ENCODE measurements at regions not wholly inside any gene's neighbourhood (a gene's known extent, or its start where the extent isn't known, plus 50 kb on each side); places are given as distances from the start of the nearest gene placed in this dataset.

- CTCF ChIA-PET = no interaction called here
- TF ChIP-seq CTCF (IDR thresholded peaks at IDR 0.05; ENCODE audit: control extremely low read depth, extremely low read depth, low read depth, missing control alignments) = no peak
- POLR2A ChIA-PET = no interaction called here
- no peak for DNase-seq (ENCODE audit: extremely low spot score)
Observed at GRCh38 chr6:4516206-4516605, 260.0 kb upstream of the CDYL start.

DNA sequence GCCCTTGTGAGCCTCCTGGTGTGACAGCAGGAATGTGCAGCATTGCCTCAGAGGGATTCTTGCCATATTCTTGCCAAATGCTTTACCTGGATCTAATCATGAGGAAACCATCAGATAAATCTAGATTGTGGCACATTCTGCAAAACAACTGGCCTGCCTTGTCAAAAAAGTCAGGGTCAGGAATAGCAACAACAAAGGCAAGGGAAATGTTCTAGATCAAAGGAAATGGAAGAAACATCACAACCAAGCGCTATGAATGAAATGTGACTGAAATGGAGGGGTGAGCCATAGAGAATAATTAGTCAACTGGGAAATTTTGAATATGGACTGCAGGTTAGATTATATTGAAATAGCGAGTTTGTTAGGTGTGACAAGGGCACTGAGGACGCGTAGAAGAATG lies 262.6 kb upstream of the CDYL start:
- DNase-seq (ENCODE audit: extremely low spot score) = no peak
- no peak for TF ChIP-seq CTCF (IDR thresholded peaks at IDR 0.05; ENCODE audit: control extremely low read depth, extremely low read depth, low read depth, missing control alignments)
- POLR2A ChIA-PET = no interaction called here
- CTCF ChIA-PET = no interaction called here

DNA sequence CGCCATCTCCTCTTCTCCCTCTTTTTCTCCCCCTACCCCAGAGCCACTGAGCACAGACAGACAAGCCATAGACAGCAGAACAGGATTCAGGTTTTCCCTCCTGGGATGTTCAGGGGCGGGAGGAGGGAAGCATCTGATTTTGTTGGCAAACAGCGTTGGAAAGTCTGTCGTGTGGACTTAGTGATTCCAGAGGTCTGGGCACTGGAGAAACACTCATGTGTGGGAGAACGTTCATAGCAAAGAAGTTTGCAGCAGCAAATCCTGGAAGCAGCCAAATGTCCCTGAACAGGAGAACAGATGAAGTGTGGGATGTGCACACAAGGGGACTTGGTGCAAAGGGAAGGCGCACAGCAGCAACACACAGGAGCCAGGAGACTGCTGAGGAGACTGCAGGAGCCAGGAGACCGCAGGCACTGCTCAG lies 264.1 kb upstream of the CDYL start:
- TF ChIP-seq CTCF (IDR thresholded peaks at IDR 0.05; ENCODE audit: control extremely low read depth, extremely low read depth, low read depth, missing control alignments) = no peak
- CTCF ChIA-PET = no interaction called here
- DNase-seq (ENCODE audit: extremely low spot score) = no peak
- POLR2A ChIA-PET = no interaction called here

DNA sequence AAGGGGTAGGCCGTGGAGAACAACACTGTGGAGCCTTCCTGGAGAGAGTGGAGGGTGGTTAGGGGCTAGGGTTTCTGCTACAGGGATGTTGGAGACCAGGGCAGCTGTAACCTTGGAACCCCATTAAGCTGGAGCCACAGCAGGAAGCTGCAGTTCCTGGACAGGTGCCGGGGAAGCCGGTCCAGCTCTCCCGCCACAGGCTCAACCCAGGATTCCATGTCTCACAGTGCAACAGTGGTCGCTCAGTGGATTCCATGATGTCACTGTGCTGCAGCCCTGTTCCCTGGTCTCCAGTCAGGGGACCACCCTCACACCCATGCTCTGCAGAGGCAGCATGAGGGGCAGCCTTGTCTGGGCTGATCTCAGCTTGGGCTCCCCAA lies 264.6 kb upstream of the CDYL start:
- TF ChIP-seq CTCF (IDR thresholded peaks at IDR 0.05; ENCODE audit: control extremely low read depth, extremely low read depth, low read depth, missing control alignments) = no peak
- CTCF ChIA-PET = no interaction called here
- POLR2A ChIA-PET = no interaction called here
- no peak for DNase-seq (ENCODE audit: extremely low spot score)

- POLR2A ChIA-PET = no interaction called here
- no peak for DNase-seq (ENCODE audit: extremely low spot score)
- CTCF ChIA-PET = no interaction called here
- no peak for TF ChIP-seq CTCF (IDR thresholded peaks at IDR 0.05; ENCODE audit: control extremely low read depth, extremely low read depth, low read depth, missing control alignments)
Observed at GRCh38 chr6:4510906-4511640, 265.1 kb upstream of the CDYL start.

DNA sequence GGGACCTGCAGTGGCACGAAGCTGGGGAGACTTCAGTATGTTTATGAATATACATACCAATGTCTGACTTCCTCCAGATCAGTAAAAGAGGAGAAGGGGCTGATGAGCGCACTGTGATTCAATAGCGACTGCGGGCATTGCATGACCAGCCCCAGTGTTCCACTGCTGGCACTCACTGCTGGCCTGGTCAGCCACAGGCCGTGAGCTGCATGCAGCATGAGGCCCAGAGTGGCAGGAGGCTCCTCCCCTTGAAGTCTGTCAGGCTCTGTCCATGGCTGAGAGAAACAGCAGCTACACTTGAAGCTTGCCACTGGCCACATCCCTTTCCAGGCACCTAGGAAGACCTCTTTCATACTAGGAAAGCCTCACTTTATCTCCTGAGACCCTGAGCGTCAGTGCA lies 265.9 kb upstream of the CDYL start:
- POLR2A ChIA-PET = no interaction called here
- no peak for TF ChIP-seq CTCF (IDR thresholded peaks at IDR 0.05; ENCODE audit: control extremely low read depth, extremely low read depth, low read depth, missing control alignments)
- CTCF ChIA-PET = no interaction called here
- no peak for DNase-seq (ENCODE audit: extremely low spot score)

DNA sequence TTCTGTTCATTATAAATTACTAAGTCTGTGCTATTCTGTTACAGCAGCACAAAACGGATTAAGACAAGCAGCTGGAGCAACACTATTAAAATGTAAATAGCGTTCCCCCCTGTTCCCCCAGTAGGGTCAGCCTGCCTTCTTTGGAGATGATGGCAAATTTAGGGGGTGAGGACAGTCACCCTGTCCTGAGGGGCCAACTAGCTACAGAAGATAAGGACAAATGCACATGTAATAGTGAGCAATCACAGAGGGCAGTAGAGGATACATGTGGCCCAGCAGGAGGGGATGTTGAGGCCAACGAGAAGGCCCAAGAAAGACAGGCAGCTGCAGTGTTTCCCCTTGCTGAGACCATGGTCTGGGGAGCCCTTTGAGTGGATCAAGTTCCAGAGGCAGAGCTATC lies 266.7 kb upstream of the CDYL start:
- POLR2A ChIA-PET = no interaction called here
- no peak for DNase-seq (ENCODE audit: extremely low spot score)
- CTCF ChIA-PET = no interaction called here

More for the DNA sequence above, 266.7 kb upstream of the CDYL start:
- no peak for TF ChIP-seq CTCF (IDR thresholded peaks at IDR 0.05; ENCODE audit: control extremely low read depth, extremely low read depth, low read depth, missing control alignments)

Measured in GM10248 (cell line).